HG02623 (cell line): ENCODE measurements at regions not wholly inside any gene's neighbourhood (a gene's known extent, or its start where the extent isn't known, plus 50 kb on each side); places are given as distances from the start of the nearest gene placed in this dataset.
"Not testable (repeated sequence)": the region's sequence is repeated elsewhere in the genome, so short reads cannot be mapped to it uniquely, and the experiment has no call there.

ENCODE experiments used
- ATAC-seq: cut with Tn5 transposase; IDR thresholded peaks from one replicate; pipeline ENCODE4 v1.9.1; 2021; ENCODE audit warnings: moderate library complexity; ENCODE audit not compliant: unreplicated experiment

- ATAC-seq: no peak
These were observed 159.6 kb upstream of the KCNH8 start for GRCh38 chr3:18988614-18989229.

GRCh38 chr3:18987862-18988447, 160.4 kb upstream of the KCNH8 start:
- no peak for ATAC-seq

GRCh38 chr3:18987070-18987469, 161.2 kb upstream of the KCNH8 start:
- no peak for ATAC-seq

- no peak for ATAC-seq
These were observed 165.4 kb upstream of the KCNH8 start for GRCh38 chr3:18982920-18983319.

- not testable (repeated sequence) for ATAC-seq
These were observed 172.2 kb upstream of the KCNH8 start for GRCh38 chr3:18976102-18976501.

GRCh38 chr3:18968120-18968519, 180.2 kb upstream of the KCNH8 start:
- ATAC-seq: no peak

GRCh38 chr3:18965781-18966180, 182.5 kb upstream of the KCNH8 start:
- ATAC-seq: no peak

GRCh38 chr3:18964640-18965039, 183.7 kb upstream of the KCNH8 start:
- no peak for ATAC-seq

GRCh38 chr3:18951333-18951732, 197.0 kb upstream of the KCNH8 start:
- ATAC-seq: no peak

- ATAC-seq: no peak
These were observed 201.8 kb upstream of the KCNH8 start for GRCh38 chr3:18946524-18946923.

- no peak for ATAC-seq
These were observed 210.7 kb upstream of the KCNH8 start for GRCh38 chr3:18937574-18937973.

GRCh38 chr3:18919158-18919557, 229.2 kb upstream of the KCNH8 start:
- ATAC-seq: no peak

- ATAC-seq: no peak
These were observed 230.4 kb upstream of the KCNH8 start for GRCh38 chr3:18917923-18918322.

- no peak for ATAC-seq
These were observed 246.1 kb upstream of the KCNH8 start for GRCh38 chr3:18902081-18902793.

GRCh38 chr3:18901571-18901970, 246.7 kb upstream of the KCNH8 start:
- no peak for ATAC-seq

GRCh38 chr3:18900994-18901393, 247.3 kb upstream of the KCNH8 start:
- ATAC-seq: peak; percentile 84

- ATAC-seq: no peak
These were observed 249.4 kb upstream of the KCNH8 start for GRCh38 chr3:18898911-18899310.

- ATAC-seq: no peak
These were observed 255.6 kb upstream of the KCNH8 start for GRCh38 chr3:18892756-18893155.

- ATAC-seq: no peak
These were observed 256.3 kb upstream of the KCNH8 start for GRCh38 chr3:18892047-18892446.

GRCh38 chr3:18891641-18892040, 256.7 kb upstream of the KCNH8 start:
- no peak for ATAC-seq

- ATAC-seq: no peak
These were observed 257.9 kb upstream of the KCNH8 start for GRCh38 chr3:18890449-18890848.

GRCh38 chr3:18888819-18889218, 259.5 kb upstream of the KCNH8 start:
- no peak for ATAC-seq
